Natural killer cell (primary cell): ENCODE measurements at regions not wholly inside any gene's neighbourhood (a gene's known extent, or its start where the extent isn't known, plus 50 kb on each side); places are given as distances from the start of the nearest gene placed in this dataset.

Source experiments
- ATAC-seq, 3 donors: fragments of 150-1000 bp in 2 of 3; fragments of 200-7000 bp in 1 of 3; cut with Tn5 transposase; 1 replicate in 1 of 3; 2 replicates in 2 of 3; pipeline ENCODE4 v1.10.0; 2021; ENCODE audit warnings: mild to moderate bottlenecking in 2 of 3, moderate library complexity in 2 of 3
- DNase-seq, 2 donors: peaks; one replicate each; pipeline versions ENCODE4 v3.0.0 to v3.0.0-alpha.2; 2013 to 2021; ENCODE audit warnings: mixed read lengths in 1 of 2
- H3K27ac ChIP-seq: one replicate; pipeline ENCODE4 v1.5.1; 2013; ENCODE audit warnings: mild to moderate bottlenecking, low read length
- H3K27me3 ChIP-seq: one replicate; pipeline ENCODE4 v1.6.1; 2013; ENCODE audit warnings: low read length; ENCODE audit not compliant: control insufficient read depth, insufficient read depth
- H3K36me3 ChIP-seq: one replicate; pipeline ENCODE4 v1.6.1; 2013; ENCODE audit warnings: low read length; ENCODE audit not compliant: control insufficient read depth, insufficient read depth
- H3K4me1 ChIP-seq: one replicate; pipeline ENCODE4 v1.6.1; 2013; ENCODE audit warnings: low read length; ENCODE audit not compliant: control insufficient read depth, insufficient read depth
- H3K4me3 ChIP-seq: one replicate; pipeline ENCODE4 v1.5.1; 2013; ENCODE audit warnings: low read length
- H3K9me3 ChIP-seq: one replicate; pipeline ENCODE4 v1.6.1; 2013; ENCODE audit warnings: low read length; ENCODE audit not compliant: control insufficient read depth, insufficient read depth
- H3K27ac Mint-ChIP-seq, 2 donors: one replicate each; pipeline ENCODE4 v1.8.0; 2022; ENCODE audit warnings: mild to moderate bottlenecking in 2 of 2, mixed read lengths in 2 of 2, moderate library complexity in 1 of 2
- H3K27me3 Mint-ChIP-seq, 2 donors: one replicate each; pipeline ENCODE4 v1.8.0; 2022; ENCODE audit warnings: low read depth in 2 of 2, mixed read lengths in 2 of 2
- H3K36me3 Mint-ChIP-seq: one replicate; pipeline ENCODE4 v1.8.0; 2022; ENCODE audit warnings: mixed read lengths
- H3K4me1 Mint-ChIP-seq, 2 donors: one replicate each; pipeline ENCODE4 v1.8.0; 2022; ENCODE audit warnings: mixed read lengths in 2 of 2
- H3K4me3 Mint-ChIP-seq: one replicate; pipeline ENCODE4 v1.8.0; 2022; ENCODE audit warnings: mild to moderate bottlenecking, moderate library complexity, mixed read lengths
- H3K9me3 Mint-ChIP-seq, 2 donors: one replicate each; pipeline ENCODE4 v1.8.0; 2022; ENCODE audit warnings: mixed read lengths in 2 of 2
- WGBS: methylation state at CpG from one replicate; pipeline ENCODE4 v1.1.7; 2013; ENCODE audit warnings: missing lambda C conversion rate; ENCODE audit not compliant: insufficient coverage; 5-methylcytosine and 5-hydroxymethylcytosine counted together
- intact Hi-C: fragments of 100-400 bp; cut with micrococcal nuclease; formaldehyde crosslinking; loops from one replicate; pipeline ENCODE4 v1.14.2; 2022
- TF ChIP-seq, protein P1 (sequence below): fragments of 200-600 bp; IDR thresholded peaks from one replicate; pipeline ENCODE4 v1.8.0; 2022; ENCODE audit warnings: antibody characterized with exemption

DNA sequence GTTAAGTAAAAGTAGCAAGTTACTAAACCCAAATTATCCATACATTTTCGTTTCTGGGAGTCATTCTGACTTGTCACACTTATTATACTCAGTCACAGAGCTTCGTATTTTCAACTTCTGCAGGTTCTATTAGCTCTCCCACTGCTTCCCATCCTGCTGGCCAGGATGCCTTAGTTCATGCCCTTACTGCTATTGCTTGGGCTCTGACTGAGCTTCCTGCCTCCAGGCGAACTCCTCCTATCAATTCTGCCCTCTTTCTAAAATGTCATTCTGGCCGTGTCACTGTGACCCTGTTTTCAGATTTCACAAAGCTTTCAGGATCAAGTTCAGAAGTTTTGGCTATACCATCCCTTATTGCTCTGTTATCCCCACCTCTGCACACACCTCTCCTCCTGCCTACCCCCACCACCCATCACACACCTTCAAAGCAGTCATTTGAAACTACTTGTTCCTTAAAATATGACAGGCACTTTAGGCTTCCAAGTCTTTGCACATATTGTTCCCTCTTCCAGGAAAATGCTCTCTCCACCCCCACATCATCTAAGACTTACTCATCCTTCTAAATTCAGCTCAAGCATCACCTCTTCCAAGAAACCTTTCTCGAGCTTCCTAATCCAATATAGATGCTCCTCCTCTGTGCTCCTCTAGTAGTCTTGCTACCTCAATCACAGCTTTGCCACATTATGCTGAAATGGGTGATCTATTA is 278.0 kb downstream of the BRINP2 start:
- Histone ChIP-seq H3K36me3 (no peaks in the 10 kb centered on the region), H3K9me3 (no peaks in the 10 kb centered on the region), H3K27ac (no peak overlapping the region), H3K4me3 (no peak overlapping the region), H3K4me1 (no peaks in the 10 kb centered on the region), H3K27me3 (no peaks in the 10 kb centered on the region)
- no peak for ATAC-seq
- H3K36me3 Mint-ChIP-seq, result no peaks in the 10 kb centered on the region
- H3K4me1 Mint-ChIP-seq, result no peaks in the 10 kb centered on the region
- H3K9me3 Mint-ChIP-seq, result peaks cover 13 to 19% of the 10 kb centered on the region in 2 donors
- intact Hi-C loops, result no loop called here
- no peak overlapping the region for H3K27ac Mint-ChIP-seq
- H3K4me3 Mint-ChIP-seq, result no peak overlapping the region
- no peak for DNase-seq
- H3K27me3 Mint-ChIP-seq, result no peaks in the 10 kb centered on the region
- TF ChIP-seq, protein P1, sequence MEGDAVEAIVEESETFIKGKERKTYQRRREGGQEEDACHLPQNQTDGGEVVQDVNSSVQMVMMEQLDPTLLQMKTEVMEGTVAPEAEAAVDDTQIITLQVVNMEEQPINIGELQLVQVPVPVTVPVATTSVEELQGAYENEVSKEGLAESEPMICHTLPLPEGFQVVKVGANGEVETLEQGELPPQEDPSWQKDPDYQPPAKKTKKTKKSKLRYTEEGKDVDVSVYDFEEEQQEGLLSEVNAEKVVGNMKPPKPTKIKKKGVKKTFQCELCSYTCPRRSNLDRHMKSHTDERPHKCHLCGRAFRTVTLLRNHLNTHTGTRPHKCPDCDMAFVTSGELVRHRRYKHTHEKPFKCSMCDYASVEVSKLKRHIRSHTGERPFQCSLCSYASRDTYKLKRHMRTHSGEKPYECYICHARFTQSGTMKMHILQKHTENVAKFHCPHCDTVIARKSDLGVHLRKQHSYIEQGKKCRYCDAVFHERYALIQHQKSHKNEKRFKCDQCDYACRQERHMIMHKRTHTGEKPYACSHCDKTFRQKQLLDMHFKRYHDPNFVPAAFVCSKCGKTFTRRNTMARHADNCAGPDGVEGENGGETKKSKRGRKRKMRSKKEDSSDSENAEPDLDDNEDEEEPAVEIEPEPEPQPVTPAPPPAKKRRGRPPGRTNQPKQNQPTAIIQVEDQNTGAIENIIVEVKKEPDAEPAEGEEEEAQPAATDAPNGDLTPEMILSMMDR, result no peak
- 55% methylated on average over 5 of the region's 5 CpGs for WGBS

DNA sequence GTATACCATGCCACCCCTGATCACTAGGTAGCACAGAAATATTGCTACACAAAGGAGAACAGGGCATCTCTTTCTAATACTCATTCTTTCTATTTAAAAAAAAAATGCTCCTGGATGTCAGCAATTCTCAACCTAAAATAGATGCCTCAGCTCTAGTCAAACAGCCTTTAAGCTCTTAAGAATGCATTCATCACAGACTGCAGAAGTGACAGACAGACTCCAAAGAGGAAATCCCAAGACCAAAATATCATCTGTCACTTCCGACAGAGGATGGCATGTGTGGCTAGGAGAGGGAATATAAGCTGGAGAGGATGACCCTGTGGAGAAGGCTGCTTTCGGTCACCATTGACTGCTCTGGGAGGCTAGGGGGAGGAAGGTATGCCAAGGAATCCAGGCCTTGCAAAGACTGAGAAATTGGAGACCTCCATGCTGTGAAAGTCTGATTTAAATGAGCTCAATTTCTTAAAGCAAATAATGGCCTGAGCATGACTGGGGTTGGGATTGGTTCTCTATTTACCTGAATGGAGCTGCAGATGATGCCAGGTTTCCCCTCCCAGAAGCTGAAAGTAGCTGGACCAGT is 277.4 kb downstream of the BRINP2 start:
- no peaks in the 10 kb centered on the region for H3K4me1 ChIP-seq
- no peaks in the 10 kb centered on the region for H3K27me3 ChIP-seq
- Mint-ChIP-seq H3K4me1 (no peaks in the 10 kb centered on the region), H3K27me3 (no peaks in the 10 kb centered on the region), H3K27ac (no peak overlapping the region), H3K9me3 (peaks cover 10 to 15% of the 10 kb centered on the region in 2 donors), H3K4me3 (no peak overlapping the region), H3K36me3 (no peaks in the 10 kb centered on the region)
- DNase-seq, result no peak
- WGBS, result 92% methylated on average over 2 of the region's 2 CpGs
- H3K9me3 ChIP-seq, result no peaks in the 10 kb centered on the region
- H3K27ac ChIP-seq, result no peak overlapping the region
- H3K36me3 ChIP-seq, result no peaks in the 10 kb centered on the region
- intact Hi-C loops, result no loop called here
- H3K4me3 ChIP-seq, result no peak overlapping the region
- ATAC-seq, result no peak
- TF ChIP-seq, protein P1, result no peak

DNA sequence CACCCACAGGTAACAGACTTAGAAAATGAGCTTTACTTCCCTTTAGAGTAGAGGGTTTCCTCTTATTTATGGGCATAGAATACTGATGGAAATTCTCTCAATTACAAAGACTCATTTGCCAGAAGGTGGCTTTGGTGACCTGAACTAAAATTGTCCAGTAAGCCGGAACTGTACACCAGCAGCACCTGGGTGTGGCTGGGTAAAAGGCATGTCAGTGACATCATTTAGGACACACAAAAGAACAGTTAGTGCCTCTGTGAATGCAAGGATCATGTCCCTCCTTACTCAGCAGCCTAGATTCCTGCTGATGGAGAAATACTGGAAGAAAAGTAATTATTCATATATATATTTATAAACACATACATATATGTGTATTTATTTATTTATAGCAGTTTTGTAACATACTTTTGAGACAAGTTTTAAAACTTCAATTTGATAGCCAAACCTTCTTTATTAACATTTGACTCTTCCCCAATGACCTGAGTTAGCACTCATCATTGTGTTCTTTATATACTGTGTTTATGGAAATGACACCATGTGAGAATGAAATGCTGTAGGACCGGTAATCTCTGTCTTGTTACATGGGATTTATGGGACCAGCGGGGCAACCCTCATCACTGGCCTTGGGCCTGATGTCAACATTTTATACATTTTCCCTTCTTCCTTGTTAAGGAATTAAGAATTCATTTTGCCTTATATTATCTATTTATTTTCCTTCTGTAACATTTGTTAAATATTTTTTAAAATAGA is 274.4 kb downstream of the BRINP2 start:
- intact Hi-C loops, result no loop called here
- no peaks in the 10 kb centered on the region for H3K27me3 ChIP-seq
- no peaks in the 10 kb centered on the region for H3K36me3 Mint-ChIP-seq
- ATAC-seq (no peak), DNase-seq (no peak)
- no peaks in the 10 kb centered on the region for H3K27me3 Mint-ChIP-seq
- H3K4me3 Mint-ChIP-seq, result no peak overlapping the region
- H3K4me3 ChIP-seq, result no peak overlapping the region
- H3K27ac ChIP-seq, result no peak overlapping the region
- TF ChIP-seq, protein P1, result no peak
- H3K4me1 Mint-ChIP-seq, result no peaks in the 10 kb centered on the region
- 100% methylated on average over 2 of the region's 3 CpGs for whole genome bisulfite sequencing
- H3K9me3 Mint-ChIP-seq, result peaks cover 10 to 14% of the 10 kb centered on the region in 2 donors
- H3K9me3 ChIP-seq, result no peaks in the 10 kb centered on the region
- no peaks in the 10 kb centered on the region for H3K36me3 ChIP-seq
- H3K4me1 ChIP-seq, result no peaks in the 10 kb centered on the region
- H3K27ac Mint-ChIP-seq, result no peak overlapping the region
